Activated CD8-positive, alpha-beta T cell treated with anti-CD3 and anti-CD28 coated beads for 36 hours (primary cell): ENCODE measurements at regions not wholly inside any gene's neighbourhood (a gene's known extent, or its start where the extent isn't known, plus 50 kb on each side); places are given as distances from the start of the nearest gene placed in this dataset.

Experiments
- ATAC-seq: fragments of 200-7000 bp; cut with Tn5 transposase; one replicate; pipeline ENCODE4 v1.10.0; 2021; ENCODE audit warnings: mild to moderate bottlenecking, moderate library complexity
- CTCF ChIA-PET: fragments of 350-600 bp; sonication (Branson Sonifier 250); formaldehyde crosslinking; loops from one replicate; lab custom pipeline; 2021; ENCODE audit warnings: antibody characterized with exemption; lab: Charles Lee
- POLR2A ChIA-PET: fragments of 350-600 bp; sonication (Branson Sonifier 250); formaldehyde crosslinking; loops from one replicate; lab custom pipeline; 2021; ENCODE audit warnings: antibody characterized with exemption; lab: Charles Lee
- DNase-seq: peaks from one replicate; pipeline ENCODE4 v3.0.0-alpha.2; 2020
- H3K27ac Mint-ChIP-seq: one replicate; pipeline ENCODE4 v1.8.0; 2021; ENCODE audit warnings: mild to moderate bottlenecking, mixed read lengths
- H3K27me3 Mint-ChIP-seq: one replicate; pipeline ENCODE4 v1.8.0; 2021; ENCODE audit warnings: mixed read lengths
- H3K36me3 Mint-ChIP-seq: one replicate; pipeline ENCODE4 v1.8.0; 2021; ENCODE audit warnings: low read depth, mixed read lengths
- H3K4me1 Mint-ChIP-seq: one replicate; pipeline ENCODE4 v1.8.0; 2021; ENCODE audit warnings: low read depth, mixed read lengths
- H3K4me3 Mint-ChIP-seq: one replicate; pipeline ENCODE4 v1.8.0; 2021; ENCODE audit warnings: mild to moderate bottlenecking, moderate library complexity, mixed read lengths
- H3K9me3 Mint-ChIP-seq: one replicate; pipeline ENCODE4 v1.8.0; 2021; ENCODE audit warnings: mixed read lengths
- intact Hi-C: fragments of 100-400 bp; cut with micrococcal nuclease; formaldehyde crosslinking; loops from one replicate; pipeline ENCODE4 v1.10.0; 2022
- TF ChIP-seq, protein P1 (sequence below): fragments of 200-600 bp; IDR thresholded peaks from one replicate; pipeline ENCODE4 v1.8.0; 2022; ENCODE audit warnings: antibody characterized with exemption, mild to moderate bottlenecking

DNA sequence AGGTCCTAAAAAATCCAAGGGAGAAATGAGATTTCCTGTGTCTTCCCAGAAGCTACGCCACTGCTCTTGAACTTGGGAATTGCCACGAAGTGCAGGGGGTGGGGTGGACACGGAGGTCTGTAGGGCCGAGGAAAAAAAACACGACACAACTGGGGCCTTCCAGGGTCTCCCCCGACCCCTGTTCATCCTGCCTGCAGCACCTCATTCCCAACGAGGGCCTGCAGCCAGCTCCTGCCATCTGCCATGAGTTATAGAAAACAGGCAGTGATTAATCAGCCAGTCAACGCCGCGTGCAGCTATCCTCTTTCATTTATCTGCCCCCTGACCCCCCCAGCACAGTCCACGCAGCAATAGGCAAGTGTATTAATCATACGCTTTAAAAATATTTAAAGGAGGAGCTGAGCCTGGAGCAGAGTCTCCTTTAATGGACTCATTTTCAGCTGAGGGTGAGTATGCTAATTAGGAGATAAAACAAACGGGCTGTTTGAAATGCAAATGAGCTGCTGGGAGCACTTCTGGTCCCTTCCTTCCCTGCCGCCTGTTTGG is 209.9 kb downstream of the TFCP2L1 start:
- ChIA-PET POLR2A (interaction anchor here (0.5 to 2.2 kb wide), 9 partner anchors 10 to 455 kb away, joined by 3 to 16 read pairs (median 3); partner anchors contain the start of gene RNU4ATAC), CTCF (interaction anchor here (0.8 to 1.5 kb wide), 3 partner anchors 10 to 281 kb away, joined by 3 to 4 read pairs (median 3); no protein-coding TSS in a partner anchor)
- H3K27ac Mint-ChIP-seq: no peak overlapping the region
- intact Hi-C loops: loop anchor here (10.0 kb wide), 1 partner anchor 260 kb away; no protein-coding TSS in a partner anchor
- ATAC-seq: peak; percentile 75
- no peaks in the 10 kb centered on the region for H3K9me3 Mint-ChIP-seq
- peak; percentile 79 for DNase-seq
- TF ChIP-seq, protein P1, sequence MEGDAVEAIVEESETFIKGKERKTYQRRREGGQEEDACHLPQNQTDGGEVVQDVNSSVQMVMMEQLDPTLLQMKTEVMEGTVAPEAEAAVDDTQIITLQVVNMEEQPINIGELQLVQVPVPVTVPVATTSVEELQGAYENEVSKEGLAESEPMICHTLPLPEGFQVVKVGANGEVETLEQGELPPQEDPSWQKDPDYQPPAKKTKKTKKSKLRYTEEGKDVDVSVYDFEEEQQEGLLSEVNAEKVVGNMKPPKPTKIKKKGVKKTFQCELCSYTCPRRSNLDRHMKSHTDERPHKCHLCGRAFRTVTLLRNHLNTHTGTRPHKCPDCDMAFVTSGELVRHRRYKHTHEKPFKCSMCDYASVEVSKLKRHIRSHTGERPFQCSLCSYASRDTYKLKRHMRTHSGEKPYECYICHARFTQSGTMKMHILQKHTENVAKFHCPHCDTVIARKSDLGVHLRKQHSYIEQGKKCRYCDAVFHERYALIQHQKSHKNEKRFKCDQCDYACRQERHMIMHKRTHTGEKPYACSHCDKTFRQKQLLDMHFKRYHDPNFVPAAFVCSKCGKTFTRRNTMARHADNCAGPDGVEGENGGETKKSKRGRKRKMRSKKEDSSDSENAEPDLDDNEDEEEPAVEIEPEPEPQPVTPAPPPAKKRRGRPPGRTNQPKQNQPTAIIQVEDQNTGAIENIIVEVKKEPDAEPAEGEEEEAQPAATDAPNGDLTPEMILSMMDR: no peak
- peaks cover 20% of the 10 kb centered on the region for H3K27me3 Mint-ChIP-seq
- no peaks in the 10 kb centered on the region for H3K4me1 Mint-ChIP-seq
- no peak overlapping the region for H3K4me3 Mint-ChIP-seq
- no peaks in the 10 kb centered on the region for H3K36me3 Mint-ChIP-seq

DNA sequence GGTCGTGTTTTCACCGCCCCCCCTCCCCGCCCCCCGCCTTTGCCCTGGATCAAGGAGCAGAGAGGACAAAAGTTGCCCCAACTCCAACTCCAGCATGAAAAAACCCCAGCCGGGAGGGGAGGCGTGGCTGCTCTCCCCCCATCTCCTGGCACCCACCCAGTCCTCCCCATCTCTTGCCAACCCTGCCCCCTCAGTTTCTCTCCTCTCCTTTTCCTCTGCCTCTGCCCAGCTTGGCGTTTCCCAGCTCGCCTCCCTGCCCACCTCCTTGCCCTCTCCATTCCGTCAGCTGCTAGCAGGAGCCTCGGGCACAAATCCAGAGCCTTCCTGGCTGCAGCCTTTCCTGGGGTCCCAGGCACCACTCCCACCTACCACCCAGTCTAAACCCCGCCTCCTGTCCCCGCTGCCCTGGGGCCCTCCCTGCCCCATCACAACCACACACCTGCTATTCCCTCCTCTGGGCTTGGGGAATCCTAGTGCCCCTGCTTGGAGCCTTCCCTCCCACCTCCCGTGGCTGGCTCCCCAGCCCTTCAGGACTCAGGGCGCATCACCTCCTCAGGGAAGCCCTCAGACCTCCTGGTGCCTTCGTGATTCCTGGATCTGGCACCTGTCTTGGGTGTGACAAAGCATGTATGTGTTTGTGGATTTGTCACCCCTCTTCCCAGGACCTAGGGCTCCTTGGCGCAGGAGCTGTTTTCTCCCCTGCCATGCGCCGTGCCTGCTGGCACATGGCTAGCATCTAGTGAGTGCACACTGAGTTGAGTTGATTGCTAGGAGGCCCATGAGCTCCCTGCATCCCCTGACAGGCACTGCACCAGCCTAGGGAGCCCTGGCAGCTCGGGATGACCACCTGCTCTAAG is 209.1 kb downstream of the TFCP2L1 start:
- ChIA-PET CTCF (interaction anchor here (0.8 to 4.7 kb wide), 7 partner anchors 9 to 380 kb away, joined by 3 to 33 read pairs (median 5); no protein-coding TSS in a partner anchor), POLR2A (interaction anchor here (0.5 to 2.2 kb wide), 9 partner anchors 9 to 455 kb away, joined by 3 to 16 read pairs (median 3); partner anchors contain the start of gene RNU4ATAC)
- TF ChIP-seq, protein P1: no peak
- Mint-ChIP-seq H3K9me3 (no peaks in the 10 kb centered on the region), H3K4me1 (no peaks in the 10 kb centered on the region), H3K4me3 (no peak overlapping the region), H3K36me3 (no peaks in the 10 kb centered on the region), H3K27ac (no peak overlapping the region), H3K27me3 (peaks cover 20% of the 10 kb centered on the region)
- ATAC-seq (no peak), DNase-seq (no peak)
- intact Hi-C loops: loop anchor here (10.0 kb wide), 1 partner anchor 261 kb away; no protein-coding TSS in a partner anchor

DNA sequence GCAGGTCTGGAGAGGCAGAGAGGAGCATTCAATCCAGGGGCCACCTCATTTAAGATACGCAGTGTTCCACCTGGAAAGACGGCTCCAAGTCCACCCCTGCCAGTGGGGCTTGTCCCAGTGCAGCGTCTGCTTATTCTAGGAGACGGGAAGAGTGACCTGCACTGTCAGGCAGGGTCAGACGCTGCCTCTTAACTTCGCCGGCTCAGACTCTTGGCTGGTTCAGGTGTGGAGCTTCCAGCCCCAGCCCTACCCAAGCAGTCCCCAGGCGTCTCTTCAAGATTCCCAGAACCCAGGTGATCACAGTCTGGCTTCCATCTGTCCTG is 208.5 kb downstream of the TFCP2L1 start:
- no peaks in the 10 kb centered on the region for H3K36me3 Mint-ChIP-seq
- H3K27me3 Mint-ChIP-seq: peaks cover 20% of the 10 kb centered on the region
- no peak for ATAC-seq
- ChIA-PET POLR2A (no interaction called here), CTCF (interaction anchor here (1.0 to 4.7 kb wide), 8 partner anchors 11 to 380 kb away, joined by 3 to 33 read pairs (median 4); no protein-coding TSS in a partner anchor)
- no peaks in the 10 kb centered on the region for H3K9me3 Mint-ChIP-seq
- no peak for DNase-seq
- no peaks in the 10 kb centered on the region for H3K4me1 Mint-ChIP-seq
- H3K4me3 Mint-ChIP-seq: no peak overlapping the region
- no peak overlapping the region for H3K27ac Mint-ChIP-seq
- intact Hi-C loops: loop anchor here (10.0 kb wide), 1 partner anchor 262 kb away; no protein-coding TSS in a partner anchor
- TF ChIP-seq, protein P1: no peak

DNA sequence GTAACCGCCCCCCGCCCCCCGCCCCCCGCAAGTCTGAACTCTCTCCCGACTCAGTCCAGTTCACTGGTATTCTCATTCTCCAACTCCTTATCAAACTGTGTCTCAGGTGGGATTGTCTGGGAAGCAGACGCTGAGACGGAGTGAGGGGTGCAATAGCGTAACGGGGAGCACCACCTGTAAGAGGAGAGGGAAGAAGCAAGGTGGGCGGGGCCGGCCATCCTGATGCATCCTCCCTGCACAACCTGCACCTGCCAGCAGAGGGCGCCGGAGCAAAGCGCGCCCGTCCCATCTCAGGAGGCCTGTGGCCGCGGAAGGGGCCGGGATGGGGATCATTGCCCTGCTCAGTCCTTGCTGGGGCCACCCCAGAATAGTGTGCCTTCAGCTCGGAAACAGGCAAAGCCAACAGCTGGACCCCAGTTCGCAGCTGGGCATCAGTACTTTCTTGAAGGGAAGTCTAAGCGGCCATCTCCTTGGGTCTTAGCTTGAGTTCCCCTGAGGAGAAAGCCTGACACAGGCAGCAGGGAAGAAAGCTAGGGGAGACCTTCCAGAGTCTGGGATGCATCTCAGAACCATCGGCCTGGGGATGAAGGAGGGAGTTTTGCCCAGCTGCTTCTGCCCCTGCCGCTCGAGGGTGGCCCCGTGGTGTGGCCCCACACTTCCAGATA is 208.0 kb downstream of the TFCP2L1 start:
- ATAC-seq: peak; percentile 71
- ChIA-PET CTCF (interaction anchor here (0.7 to 4.7 kb wide), 15 partner anchors 10 to 387 kb away, joined by 3 to 33 read pairs (median 4); no protein-coding TSS in a partner anchor), POLR2A (no interaction called here)
- Mint-ChIP-seq H3K27ac (no peak overlapping the region), H3K4me1 (no peaks in the 10 kb centered on the region), H3K27me3 (peaks cover 17% of the 10 kb centered on the region), H3K36me3 (no peaks in the 10 kb centered on the region), H3K4me3 (no peak overlapping the region), H3K9me3 (no peaks in the 10 kb centered on the region)
- TF ChIP-seq, protein P1: peak; percentile 95
- intact Hi-C loops: loop anchor here (10.0 kb wide), 1 partner anchor 262 kb away; no protein-coding TSS in a partner anchor
- peak; percentile 85 for DNase-seq
